GM21367 (cell line): ENCODE measurements at regions not wholly inside any gene's neighbourhood (a gene's known extent, or its start where the extent isn't known, plus 50 kb on each side); places are given as distances from the start of the nearest gene placed in this dataset.

Experiments used
- ATAC-seq: cut with Tn5 transposase; IDR thresholded peaks from one replicate; pipeline ENCODE4 v1.9.1; 2021; ENCODE audit not compliant: unreplicated experiment

- ATAC-seq = no peak
Measured at GRCh38 chrX:122504026-122504425, 680.1 kb upstream of the GRIA3 start.

GRCh38 chrX:122512561-122513072 is 671.5 kb upstream of the GRIA3 start:
- ATAC-seq = no peak

GRCh38 chrX:122517786-122518185 is 666.3 kb upstream of the GRIA3 start:
- ATAC-seq = no peak

GRCh38 chrX:122545778-122546177 is 638.3 kb upstream of the GRIA3 start:
- no peak for ATAC-seq

- no peak for ATAC-seq
Measured at GRCh38 chrX:122546269-122546668, 637.8 kb upstream of the GRIA3 start.

GRCh38 chrX:122552286-122552800 is 631.7 kb upstream of the GRIA3 start:
- no peak for ATAC-seq

- no peak for ATAC-seq
Measured at GRCh38 chrX:122555925-122556324, 628.2 kb upstream of the GRIA3 start.

GRCh38 chrX:122565952-122566351 is 618.1 kb upstream of the GRIA3 start:
- no peak for ATAC-seq

- ATAC-seq = no peak
Measured at GRCh38 chrX:122566401-122566800, 617.7 kb upstream of the GRIA3 start.

GRCh38 chrX:122567911-122568310 is 616.2 kb upstream of the GRIA3 start:
- ATAC-seq = no peak

GRCh38 chrX:122572461-122572860 is 611.6 kb upstream of the GRIA3 start:
- ATAC-seq = no peak

- no peak for ATAC-seq
Measured at GRCh38 chrX:122579036-122579435, 605.0 kb upstream of the GRIA3 start.

GRCh38 chrX:122579526-122579925 is 604.6 kb upstream of the GRIA3 start:
- ATAC-seq = no peak

GRCh38 chrX:122582280-122582974 is 601.7 kb upstream of the GRIA3 start:
- no peak for ATAC-seq

- ATAC-seq = no peak
Measured at GRCh38 chrX:122582975-122583305, 601.1 kb upstream of the GRIA3 start.

- ATAC-seq = no peak
Measured at GRCh38 chrX:122583551-122583950, 600.5 kb upstream of the GRIA3 start.

- no peak for ATAC-seq
Measured at GRCh38 chrX:122584981-122585380, 599.1 kb upstream of the GRIA3 start.

- ATAC-seq = no peak
Measured at GRCh38 chrX:122586831-122587230, 597.2 kb upstream of the GRIA3 start.

- ATAC-seq = no peak
Measured at GRCh38 chrX:122591546-122591945, 592.5 kb upstream of the GRIA3 start.

- ATAC-seq = no peak
Measured at GRCh38 chrX:122596998-122597397, 587.1 kb upstream of the GRIA3 start.

- ATAC-seq = no peak
Measured at GRCh38 chrX:122622795-122623194, 561.3 kb upstream of the GRIA3 start.

- no peak for ATAC-seq
Measured at GRCh38 chrX:122625239-122625638, 558.8 kb upstream of the GRIA3 start.

GRCh38 chrX:122625821-122626220 is 558.3 kb upstream of the GRIA3 start:
- ATAC-seq = no peak
